Activated effector memory CD4-positive, alpha-beta T cell treated with anti-CD3 and anti-CD28 coated beads, Interleukin-2, amount 50 U/mL, for 16 hours (primary cell): ENCODE measurements at regions not wholly inside any gene's neighbourhood (a gene's known extent, or its start where the extent isn't known, plus 50 kb on each side); places are given as distances from the start of the nearest gene placed in this dataset.

Experiments used
- DNase-seq: peaks from one replicate; pipeline ENCODE4 v3.0.0-alpha.2; 2020

DNA sequence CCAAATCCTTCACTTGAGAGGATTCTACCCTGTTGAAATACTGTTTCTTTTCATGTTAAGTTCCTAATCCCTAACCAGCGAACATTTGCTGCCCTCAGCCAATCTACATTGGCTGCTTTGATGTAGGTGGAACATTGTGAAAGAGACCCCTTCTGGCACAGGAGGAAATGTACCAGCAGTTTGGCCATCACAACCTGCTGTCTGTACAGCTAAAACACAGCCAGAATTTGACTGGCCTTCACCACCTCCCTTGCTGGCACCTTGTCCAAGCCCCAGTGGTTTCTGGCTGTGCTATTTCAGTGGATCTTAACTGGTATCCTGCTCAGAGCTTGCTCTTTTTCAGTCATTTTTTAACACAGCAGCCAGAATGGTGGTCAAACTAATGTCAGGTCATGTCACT lies 202.1 kb upstream of the EPHA7 start:
- DNase-seq, result no peak

DNA sequence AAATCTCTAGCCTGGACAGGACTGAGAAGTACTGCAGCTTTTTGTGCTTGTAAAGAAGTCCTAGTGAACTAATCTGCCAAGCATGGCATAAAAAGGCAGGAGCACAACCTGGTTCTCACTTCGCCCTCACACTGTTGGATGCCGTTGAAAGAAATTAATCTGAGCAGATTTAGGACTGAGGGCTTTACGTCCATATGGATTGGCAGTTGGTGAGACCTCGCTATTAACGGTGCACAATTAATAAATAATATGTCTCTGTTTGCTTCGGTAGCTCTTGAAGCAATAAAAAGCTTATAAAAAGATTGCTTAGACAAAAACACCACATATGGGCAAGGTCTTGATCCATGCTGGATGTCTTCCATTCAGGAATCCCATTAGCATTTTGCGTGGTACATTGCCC lies 185.6 kb upstream of the EPHA7 start:
- no peak for DNase-seq

GRCh38 chr6:93592417-93592816 lies 173.1 kb upstream of the EPHA7 start:
- DNase-seq, result no peak

- no peak for DNase-seq
Measured at GRCh38 chr6:93586306-93586705, 166.9 kb upstream of the EPHA7 start.

GRCh38 chr6:93584300-93584699 lies 164.9 kb upstream of the EPHA7 start:
- no peak for DNase-seq

DNA sequence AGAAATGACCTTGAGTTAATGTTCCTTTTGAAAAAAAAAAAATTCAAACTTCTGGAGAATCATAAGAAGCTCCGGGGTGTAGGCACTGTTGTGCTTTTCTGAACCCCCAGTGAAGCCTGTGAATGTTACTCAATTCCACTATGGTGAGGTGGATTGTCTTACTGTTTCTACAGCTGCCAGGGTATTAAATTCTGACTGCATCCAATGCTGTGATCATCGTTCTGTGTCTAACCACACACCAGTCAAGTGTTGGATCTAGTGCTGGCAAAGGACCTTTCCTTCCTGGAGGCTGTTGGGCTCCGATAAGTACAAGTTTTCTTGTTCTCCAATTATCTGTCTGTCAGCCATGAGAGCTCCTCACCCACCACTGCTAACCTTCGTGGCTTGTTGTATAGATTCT lies 162.0 kb upstream of the EPHA7 start:
- DNase-seq, result no peak

GRCh38 chr6:93580446-93580845 lies 161.1 kb upstream of the EPHA7 start:
- DNase-seq, result no peak

GRCh38 chr6:93575495-93576267 lies 156.3 kb upstream of the EPHA7 start:
- DNase-seq, result no peak

- DNase-seq, result no peak
Measured at GRCh38 chr6:93574299-93574698, 154.9 kb upstream of the EPHA7 start.

GRCh38 chr6:93571346-93571745 lies 152.0 kb upstream of the EPHA7 start:
- DNase-seq, result no peak

GRCh38 chr6:93568169-93568568 lies 148.8 kb upstream of the EPHA7 start:
- no peak for DNase-seq

DNA sequence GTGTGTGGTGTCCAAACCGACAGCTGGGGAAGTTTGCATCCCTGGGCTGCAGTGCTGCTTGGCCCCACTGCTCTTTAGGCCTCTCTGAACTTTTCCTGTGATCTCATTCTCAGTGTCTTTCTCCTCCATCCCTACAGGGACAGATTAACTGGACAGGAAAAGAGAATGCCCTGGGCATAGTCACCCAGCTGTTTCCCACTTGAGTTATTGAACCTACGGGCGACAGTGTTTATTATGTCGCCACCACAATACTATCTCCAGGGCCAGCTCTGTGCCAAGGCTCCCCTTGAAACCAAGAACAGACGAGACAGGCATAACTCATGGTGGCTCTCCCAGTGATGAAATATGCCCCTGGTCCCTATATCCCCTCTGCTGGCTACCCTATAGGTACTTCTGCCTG lies 147.8 kb upstream of the EPHA7 start:
- no peak for DNase-seq

GRCh38 chr6:93566285-93566684 lies 146.9 kb upstream of the EPHA7 start:
- no peak for DNase-seq

DNA sequence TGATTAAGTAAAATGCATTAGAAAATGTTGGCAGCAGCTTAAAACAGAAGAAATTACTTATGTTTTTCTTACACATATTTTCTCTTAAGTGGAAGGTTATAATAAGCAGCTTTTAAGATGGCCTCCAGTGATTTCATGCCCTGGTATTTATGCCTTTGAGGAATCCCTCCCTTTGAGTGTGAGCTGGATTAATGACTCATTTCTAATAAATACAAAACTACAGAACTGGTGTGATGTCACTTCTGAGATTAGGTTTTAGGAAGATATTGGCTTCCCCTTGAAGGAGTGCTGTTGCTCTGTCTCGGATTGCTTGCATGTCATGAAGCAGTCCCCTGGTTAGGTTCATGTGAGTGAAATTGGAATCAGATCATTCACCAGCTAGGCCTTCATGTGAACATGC lies 143.2 kb upstream of the EPHA7 start:
- no peak for DNase-seq

- DNase-seq, result no peak
Measured at GRCh38 chr6:93555292-93555691, 135.9 kb upstream of the EPHA7 start.

DNA sequence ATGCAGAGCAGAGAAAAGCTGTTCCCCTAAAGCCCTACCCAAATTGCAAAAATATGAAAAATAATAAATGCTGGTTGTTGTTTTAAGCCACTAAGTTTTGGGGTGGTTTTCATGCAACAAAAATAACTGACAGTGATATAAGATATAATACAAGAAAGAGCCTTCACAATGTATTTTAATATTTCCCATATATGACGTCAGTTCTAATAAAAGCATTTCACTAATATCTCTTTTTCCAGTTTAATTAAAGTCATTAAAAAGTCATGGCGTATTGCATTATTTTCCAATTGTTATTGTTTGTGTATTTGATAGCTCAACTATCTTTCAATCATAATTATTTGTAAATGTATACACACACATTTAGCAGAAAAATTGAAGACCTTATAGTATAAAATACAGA lies 134.7 kb upstream of the EPHA7 start:
- DNase-seq, result no peak

DNA sequence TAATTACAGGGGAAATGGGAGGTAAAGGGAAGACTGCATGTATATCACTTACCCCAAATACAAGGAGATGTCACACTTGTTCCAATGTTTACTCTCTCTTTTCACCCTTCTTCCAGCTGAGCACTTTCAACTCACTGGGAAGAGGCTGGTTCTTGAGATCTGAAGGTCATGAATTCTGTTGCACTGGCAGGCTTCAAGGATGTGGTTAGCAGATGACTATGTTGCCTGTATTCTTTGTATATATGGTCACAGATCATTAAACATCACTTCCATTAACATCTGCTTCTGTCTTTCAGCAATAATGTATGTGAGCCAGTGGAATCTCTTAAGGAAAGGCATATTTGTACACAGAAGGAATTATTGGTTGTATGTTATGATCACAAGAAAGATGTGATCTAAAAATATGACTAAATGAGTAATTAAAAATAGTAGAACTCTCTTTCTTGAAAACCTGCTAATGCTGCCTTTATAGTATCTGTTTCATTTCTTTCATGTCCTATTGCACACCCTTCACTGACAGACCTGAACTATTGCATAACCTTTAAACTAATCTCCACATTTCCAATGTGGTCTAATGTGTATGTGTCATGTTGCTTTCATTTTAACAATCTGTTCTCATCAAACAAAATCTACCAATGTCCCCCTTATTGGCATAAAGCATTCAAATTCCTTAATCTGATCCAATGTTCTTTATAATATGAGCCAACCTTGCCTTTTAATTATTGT lies 131.4 kb upstream of the EPHA7 start:
- no peak for DNase-seq

DNA sequence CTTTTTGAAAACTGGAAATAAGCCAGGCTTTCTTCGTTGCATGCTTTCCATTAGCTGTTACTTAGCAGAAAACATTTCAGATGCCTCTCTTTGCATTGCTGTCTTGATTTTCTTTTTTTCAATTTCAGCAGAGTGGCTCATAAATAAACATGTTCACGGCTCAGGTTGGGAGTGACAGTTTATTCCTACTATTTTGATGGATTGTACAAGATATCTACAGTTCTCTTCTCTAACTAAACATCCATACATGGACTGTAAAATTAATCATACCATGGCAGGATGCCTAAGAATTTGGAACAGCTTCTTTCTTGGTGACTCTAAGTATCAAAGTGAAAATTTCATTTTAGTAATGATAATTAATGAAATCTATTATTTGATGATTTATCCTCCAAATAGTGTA lies 130.5 kb upstream of the EPHA7 start:
- no peak for DNase-seq

- no peak for DNase-seq
Measured at GRCh38 chr6:93524671-93525451, 105.5 kb upstream of the EPHA7 start.

DNA sequence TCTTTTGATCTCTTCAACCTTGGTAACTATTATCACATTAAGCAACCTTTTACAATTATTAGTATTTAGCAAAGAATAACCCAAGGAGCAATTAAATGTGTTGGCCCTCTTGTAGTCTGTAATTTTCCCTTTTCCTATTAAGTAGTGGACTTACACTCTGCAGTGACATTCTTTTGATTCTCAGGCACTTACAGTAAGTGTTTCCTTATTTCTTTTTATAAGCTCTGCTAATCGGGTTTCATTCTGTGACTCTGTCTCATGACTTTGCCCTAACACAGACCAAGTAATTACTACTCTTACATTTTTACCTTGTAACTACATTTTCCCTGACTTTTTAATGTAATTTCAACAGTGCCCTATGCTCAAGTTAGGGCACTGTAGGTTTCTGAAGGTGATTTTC lies 104.0 kb upstream of the EPHA7 start:
- DNase-seq, result no peak

DNA sequence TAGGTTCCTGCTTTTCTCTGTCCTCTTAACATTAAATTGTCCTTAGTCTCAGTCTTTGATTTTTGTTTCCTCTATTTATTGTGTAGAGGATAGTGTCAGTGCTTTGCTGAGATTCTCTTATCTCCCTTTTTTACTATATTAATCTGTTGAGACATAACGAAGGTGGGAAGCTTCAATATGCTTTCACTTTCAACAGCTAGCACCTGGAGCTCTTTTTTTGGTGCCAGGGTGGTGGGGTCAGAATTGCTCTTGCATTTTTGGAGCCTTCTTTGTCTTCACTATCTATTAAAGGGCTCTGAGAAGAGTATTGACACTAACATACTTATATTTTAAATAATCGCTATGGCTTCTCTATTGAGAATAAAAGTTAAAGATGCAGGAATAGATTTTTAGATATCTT lies 97.1 kb upstream of the EPHA7 start:
- DNase-seq, result no peak

DNA sequence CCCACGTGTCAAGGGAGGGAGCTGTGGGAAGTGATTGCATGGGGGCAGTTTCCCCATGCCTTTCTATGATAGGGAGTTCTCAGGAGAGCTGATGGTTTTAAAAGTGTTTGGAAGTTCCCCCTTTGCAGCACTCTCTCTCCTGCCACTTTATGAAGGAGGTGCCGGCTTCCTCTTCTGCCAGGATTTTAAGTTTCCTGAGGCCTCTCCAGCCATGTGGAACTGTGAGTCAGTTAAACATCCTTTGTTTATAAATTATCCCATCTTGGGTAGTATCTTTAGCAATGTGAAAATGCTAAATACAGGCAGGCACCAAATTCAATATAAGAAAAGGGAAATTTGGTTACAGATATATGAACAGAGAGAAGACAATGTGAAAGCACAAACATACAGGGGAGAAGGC lies 96.4 kb upstream of the EPHA7 start:
- DNase-seq, result no peak

DNA sequence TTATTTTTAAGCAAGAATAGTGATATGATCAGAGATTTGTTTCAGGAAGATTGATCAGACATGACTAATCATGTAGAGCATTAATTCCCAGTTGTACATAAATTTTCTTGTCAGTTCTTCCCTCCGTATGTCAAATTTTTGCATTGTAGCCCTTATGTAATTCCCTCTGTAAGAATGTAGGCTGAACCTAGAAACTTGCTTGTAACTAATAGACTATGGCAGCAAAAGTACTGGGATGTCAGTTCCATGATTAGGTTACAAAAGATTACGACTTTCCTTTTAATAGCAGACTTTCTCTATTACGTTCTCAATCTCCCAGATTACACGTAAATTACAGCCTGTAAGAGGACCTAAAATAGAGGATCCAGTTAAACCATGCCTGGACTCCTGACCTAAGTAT lies 79.4 kb upstream of the EPHA7 start:
- DNase-seq, result no peak

- DNase-seq, result no peak
Measured at GRCh38 chr6:93496548-93496947, 77.2 kb upstream of the EPHA7 start.
